ENCODE measurements at regions not wholly inside any gene's neighbourhood (a gene's known extent, or its start where the extent isn't known, plus 50 kb on each side); places are given as distances from the start of the nearest gene placed in this dataset.
A peak's percentile ranks its signal among the peaks of the same experiment; 100 is the strongest.

GRCh38 chrX:143171703-143172102 is 146.0 kb downstream of the SPANXN4 start:
- no peak for DNase-seq

DNA sequence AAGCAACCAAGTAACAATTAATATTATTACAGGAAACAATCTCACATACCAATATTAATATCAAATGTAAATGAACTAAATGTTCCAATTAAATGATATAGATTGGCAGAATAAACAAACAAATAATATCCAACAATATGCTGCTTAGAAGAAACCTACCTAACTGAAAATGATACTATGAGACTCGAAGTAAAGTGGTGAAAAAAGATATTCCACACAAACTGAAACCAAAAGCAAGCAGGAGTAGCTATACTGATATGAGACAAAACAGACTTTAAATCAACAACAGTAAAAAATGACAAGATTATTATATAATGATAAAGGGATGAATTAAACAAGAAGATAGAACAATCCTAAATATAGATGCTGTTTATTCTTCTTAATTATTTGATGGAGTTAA is 140.1 kb downstream of the SPANXN4 start:
- no peak for DNase-seq

GRCh38 chrX:143139681-143140080 is 114.0 kb downstream of the SPANXN4 start:
- no peak for DNase-seq

- no peak for DNase-seq
Measured at GRCh38 chrX:143121477-143121876, 95.7 kb downstream of the SPANXN4 start.

DNA sequence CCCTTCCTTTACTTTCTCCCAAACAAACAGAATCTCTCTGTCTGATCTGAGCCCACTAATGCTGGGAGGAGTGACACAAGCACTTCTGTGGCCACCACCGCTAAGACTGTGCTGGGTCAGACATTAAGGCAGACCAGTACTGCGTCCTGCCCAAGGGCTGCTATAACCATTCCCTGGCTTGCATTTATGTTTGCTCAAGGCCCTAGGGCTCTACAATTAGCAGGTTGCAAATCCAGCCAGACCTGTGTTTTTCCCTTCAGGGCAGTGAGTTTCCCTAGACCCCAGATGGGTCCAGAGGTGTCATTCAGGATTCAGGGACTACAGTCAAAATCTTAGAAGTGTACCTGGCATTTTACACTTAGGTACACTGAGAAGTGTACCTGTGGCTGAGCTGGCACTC is 89.7 kb downstream of the SPANXN4 start:
- DNase-seq, result no peak

DNA sequence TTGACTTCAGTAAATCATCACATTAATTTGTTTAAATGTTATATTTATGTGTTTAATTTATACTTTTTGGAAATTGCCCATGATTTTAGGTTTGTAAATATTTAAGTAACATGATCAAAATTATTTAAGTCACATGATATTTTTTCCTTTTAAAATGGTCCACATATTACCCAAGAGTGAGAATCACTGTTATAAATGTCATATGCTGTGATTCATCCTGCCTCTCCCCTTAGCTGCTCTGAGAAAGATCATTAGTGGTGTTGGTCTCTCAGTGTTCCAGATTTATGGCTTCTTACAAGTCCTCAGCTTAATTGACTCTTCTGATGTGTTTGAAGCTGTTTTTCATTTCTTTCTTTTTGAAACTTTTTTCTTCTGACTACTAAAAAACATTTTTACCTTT is 70.1 kb downstream of the SPANXN4 start:
- no peak for DNase-seq

- peak; percentile 5 for DNase-seq
Measured at GRCh38 chrX:143095321-143095720, 69.6 kb downstream of the SPANXN4 start.

DNA sequence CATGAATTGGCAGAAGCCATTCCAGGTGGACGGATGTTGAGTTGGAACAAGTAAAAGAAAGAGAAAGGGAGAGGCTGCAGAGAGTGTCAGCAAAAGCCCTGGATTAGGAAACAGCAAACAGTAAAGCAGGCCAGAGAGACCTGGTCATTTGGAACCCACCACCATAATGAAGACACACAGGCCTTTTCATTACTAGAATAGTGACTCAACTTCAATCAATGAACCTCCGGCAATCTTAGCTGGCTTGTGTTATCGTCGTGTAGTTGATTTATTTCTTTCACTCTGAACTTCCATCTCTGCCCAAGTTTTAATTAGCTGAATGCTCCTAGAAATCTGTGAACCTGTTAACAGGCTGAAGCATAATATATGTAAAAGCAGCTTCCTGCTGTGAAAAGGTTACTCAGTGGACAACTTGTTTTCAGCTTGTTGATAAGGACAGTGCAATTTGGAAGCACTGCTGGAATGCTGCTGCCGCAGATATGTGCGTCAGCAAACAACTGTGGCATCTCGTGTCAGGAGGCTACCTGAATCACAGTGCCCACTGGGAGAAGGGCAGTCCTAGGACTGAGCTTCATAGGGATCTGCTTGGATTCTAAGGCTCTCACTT is 68.8 kb downstream of the SPANXN4 start:
- no peak for DNase-seq
